Ishikawa (cell line): ENCODE measurements at regions not wholly inside any gene's neighbourhood (a gene's known extent, or its start where the extent isn't known, plus 50 kb on each side); places are given as distances from the start of the nearest gene placed in this dataset.

ENCODE experiments used
- CEBPB ChIP-seq: IDR thresholded peaks from 2 replicates; pipeline ENCODE4 v1.6.1; 2012
- CREB1 ChIP-seq: IDR thresholded peaks from 2 replicates; pipeline ENCODE4 v1.6.1; 2012; ENCODE audit warnings: low read depth
- EGR1 ChIP-seq: IDR thresholded peaks from 2 replicates; pipeline ENCODE4 v1.6.1; 2012
- EP300 ChIP-seq: IDR thresholded peaks from 2 replicates; pipeline ENCODE4 v1.6.1; 2012; ENCODE audit warnings: borderline replicate concordance
- FOXM1 ChIP-seq: IDR thresholded peaks from 2 replicates; pipeline ENCODE4 v1.6.1; 2012; ENCODE audit warnings: low read depth, borderline replicate concordance
- NFIC ChIP-seq: IDR thresholded peaks from 2 replicates; pipeline ENCODE4 v1.6.1; 2012
- RAD21 ChIP-seq: IDR thresholded peaks from 2 replicates; pipeline ENCODE4 v1.6.1; 2012; ENCODE audit warnings: low read depth
- TAF1 ChIP-seq: IDR thresholded peaks from 2 replicates; pipeline ENCODE4 v1.6.1; 2012; ENCODE audit warnings: low read depth, mild to moderate bottlenecking
- TCF12 ChIP-seq: IDR thresholded peaks from 2 replicates; pipeline ENCODE4 v1.6.1; 2012; ENCODE audit warnings: low read depth
- TEAD4 ChIP-seq: IDR thresholded peaks from 2 replicates; pipeline ENCODE4 v1.6.1; 2012
- YY1 ChIP-seq: IDR thresholded peaks from 2 replicates; pipeline ENCODE4 v1.6.1; 2012; ENCODE audit warnings: low read depth
- ZBTB7A ChIP-seq: IDR thresholded peaks from 2 replicates; pipeline ENCODE4 v1.6.1; 2012; ENCODE audit warnings: low read depth
- TF ChIP-seq, protein P1 (sequence below): IDR thresholded peaks from 2 replicates; pipeline ENCODE4 v1.6.1; 2012
- TF ChIP-seq, protein P2 (sequence below): IDR thresholded peaks from 2 replicates; pipeline ENCODE4 v1.6.1; 2012
- TF ChIP-seq, protein P3 (sequence below): IDR thresholded peaks from 2 replicates; pipeline ENCODE4 v1.6.1; 2012; ENCODE audit warnings: low read depth, mild to moderate bottlenecking

DNA sequence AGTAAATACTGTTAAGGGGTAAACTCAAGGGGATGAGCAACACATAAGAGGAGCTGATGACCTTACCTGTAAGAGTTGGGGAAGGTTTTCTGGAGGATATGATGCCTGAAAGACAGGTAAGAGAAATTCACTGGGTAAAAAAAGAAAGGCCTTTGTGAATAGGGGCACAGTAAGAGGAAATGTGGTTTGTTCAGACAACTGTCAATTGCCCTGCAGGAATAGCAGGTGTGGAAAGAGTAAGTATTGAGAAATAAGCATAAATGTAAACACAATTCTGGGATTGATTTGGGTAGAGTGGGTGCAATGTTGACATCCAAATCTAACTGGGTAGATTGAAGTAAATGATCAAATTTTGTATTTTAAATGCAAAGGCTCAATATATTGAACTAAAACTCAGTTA, 670.0 kb downstream of the DHX35 start:
- TF ChIP-seq ZBTB7A (no peak), CEBPB (no peak), RAD21 (no peak), CREB1 (no peak), EGR1 (no peak), YY1 (no peak), TCF12 (no peak), TAF1 (no peak)
- TF ChIP-seq, protein P1, sequence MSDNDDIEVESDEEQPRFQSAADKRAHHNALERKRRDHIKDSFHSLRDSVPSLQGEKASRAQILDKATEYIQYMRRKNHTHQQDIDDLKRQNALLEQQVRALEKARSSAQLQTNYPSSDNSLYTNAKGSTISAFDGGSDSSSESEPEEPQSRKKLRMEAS, result no peak
- TF ChIP-seq, protein P2, sequence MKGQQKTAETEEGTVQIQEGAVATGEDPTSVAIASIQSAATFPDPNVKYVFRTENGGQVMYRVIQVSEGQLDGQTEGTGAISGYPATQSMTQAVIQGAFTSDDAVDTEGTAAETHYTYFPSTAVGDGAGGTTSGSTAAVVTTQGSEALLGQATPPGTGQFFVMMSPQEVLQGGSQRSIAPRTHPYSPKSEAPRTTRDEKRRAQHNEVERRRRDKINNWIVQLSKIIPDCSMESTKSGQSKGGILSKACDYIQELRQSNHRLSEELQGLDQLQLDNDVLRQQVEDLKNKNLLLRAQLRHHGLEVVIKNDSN, result no peak
- TF ChIP-seq, protein P3, sequence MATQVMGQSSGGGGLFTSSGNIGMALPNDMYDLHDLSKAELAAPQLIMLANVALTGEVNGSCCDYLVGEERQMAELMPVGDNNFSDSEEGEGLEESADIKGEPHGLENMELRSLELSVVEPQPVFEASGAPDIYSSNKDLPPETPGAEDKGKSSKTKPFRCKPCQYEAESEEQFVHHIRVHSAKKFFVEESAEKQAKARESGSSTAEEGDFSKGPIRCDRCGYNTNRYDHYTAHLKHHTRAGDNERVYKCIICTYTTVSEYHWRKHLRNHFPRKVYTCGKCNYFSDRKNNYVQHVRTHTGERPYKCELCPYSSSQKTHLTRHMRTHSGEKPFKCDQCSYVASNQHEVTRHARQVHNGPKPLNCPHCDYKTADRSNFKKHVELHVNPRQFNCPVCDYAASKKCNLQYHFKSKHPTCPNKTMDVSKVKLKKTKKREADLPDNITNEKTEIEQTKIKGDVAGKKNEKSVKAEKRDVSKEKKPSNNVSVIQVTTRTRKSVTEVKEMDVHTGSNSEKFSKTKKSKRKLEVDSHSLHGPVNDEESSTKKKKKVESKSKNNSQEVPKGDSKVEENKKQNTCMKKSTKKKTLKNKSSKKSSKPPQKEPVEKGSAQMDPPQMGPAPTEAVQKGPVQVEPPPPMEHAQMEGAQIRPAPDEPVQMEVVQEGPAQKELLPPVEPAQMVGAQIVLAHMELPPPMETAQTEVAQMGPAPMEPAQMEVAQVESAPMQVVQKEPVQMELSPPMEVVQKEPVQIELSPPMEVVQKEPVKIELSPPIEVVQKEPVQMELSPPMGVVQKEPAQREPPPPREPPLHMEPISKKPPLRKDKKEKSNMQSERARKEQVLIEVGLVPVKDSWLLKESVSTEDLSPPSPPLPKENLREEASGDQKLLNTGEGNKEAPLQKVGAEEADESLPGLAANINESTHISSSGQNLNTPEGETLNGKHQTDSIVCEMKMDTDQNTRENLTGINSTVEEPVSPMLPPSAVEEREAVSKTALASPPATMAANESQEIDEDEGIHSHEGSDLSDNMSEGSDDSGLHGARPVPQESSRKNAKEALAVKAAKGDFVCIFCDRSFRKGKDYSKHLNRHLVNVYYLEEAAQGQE, result no peak

DNA sequence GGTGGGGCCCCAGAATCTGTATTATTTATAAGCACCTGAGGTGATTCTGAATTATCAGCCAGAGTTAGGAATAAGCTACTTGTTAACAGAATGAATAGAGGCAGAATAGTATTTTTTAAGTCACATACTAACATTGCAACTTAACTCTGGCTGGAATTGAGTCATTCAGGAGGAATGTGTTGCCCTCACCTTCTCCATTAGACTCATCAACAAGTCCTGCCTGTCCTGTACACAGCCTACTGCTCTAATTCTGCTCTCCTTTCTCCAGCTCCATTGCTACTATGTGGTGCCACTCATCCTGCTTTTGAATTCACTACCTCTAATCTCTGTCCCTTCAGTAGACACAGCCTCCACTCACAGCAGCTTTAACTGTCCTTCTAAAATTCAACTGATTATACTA, 669.4 kb downstream of the DHX35 start:
- TF ChIP-seq CREB1 (no peak), ZBTB7A (no peak), EGR1 (no peak), TEAD4 (no peak), TCF12 (no peak), NFIC (no peak), RAD21 (no peak), EP300 (no peak), FOXM1 (no peak), YY1 (no peak), CEBPB (no peak), TAF1 (no peak)
- TF ChIP-seq, protein P3, result no peak
- TF ChIP-seq, protein P1, result no peak
- TF ChIP-seq, protein P2, result no peak

DNA sequence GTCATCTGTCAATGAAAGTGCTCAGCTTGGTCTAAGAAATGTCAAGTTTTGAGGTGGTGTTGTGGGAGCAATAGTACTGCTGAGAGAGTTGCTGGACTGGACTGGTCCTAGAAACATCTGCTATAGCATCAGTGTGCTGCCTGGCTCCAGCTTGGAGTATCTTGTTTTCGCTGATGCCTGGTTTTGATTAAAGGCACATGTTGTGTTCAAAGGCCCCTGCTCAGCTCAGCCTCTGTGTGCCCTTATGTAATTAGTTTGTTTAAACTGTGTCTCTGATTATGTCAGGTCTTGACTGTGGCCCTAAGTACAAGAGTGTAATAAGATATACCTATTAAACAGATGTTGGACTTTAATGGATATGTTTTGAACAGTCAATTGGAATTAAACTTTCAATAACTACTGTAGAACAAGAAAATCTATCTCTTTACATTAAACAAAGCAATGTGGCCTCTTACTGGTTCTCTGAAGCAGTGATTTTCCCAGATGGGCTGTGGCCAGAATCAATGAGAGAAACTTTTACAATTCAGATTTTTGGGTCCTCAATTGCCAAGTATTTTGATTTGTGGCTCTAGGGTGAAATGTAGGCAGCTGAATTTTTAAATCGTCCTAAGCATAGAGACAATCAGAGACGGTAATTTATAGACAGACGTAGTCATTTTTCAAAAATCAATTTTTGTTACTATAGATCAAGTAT, 668.2 kb downstream of the DHX35 start:
- TF ChIP-seq EGR1 (no peak), ZBTB7A (no peak)

DNA sequence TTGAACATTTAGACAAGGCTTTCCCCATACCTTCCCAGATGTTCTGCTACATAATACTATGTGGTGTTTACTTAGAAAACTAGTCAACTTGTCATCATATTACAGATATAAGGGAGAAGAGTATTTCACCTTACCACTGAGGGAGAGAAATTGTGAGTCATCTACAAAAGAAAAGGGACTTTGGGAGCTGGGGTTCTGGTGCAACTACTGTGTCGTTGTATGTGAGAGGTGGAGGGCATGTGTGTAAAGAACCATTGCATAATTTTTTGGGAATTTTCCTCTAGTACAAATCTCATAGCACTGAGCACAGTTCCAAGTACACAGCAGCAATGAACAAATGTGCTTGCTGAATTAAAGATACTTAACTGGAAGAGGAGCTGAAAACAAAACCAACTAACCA, 665.6 kb downstream of the DHX35 start:
- TF ChIP-seq EP300 (no peak), CEBPB (no peak), ZBTB7A (no peak), EGR1 (no peak), YY1 (no peak), TAF1 (no peak)
- TF ChIP-seq, protein P3, result no peak

DNA sequence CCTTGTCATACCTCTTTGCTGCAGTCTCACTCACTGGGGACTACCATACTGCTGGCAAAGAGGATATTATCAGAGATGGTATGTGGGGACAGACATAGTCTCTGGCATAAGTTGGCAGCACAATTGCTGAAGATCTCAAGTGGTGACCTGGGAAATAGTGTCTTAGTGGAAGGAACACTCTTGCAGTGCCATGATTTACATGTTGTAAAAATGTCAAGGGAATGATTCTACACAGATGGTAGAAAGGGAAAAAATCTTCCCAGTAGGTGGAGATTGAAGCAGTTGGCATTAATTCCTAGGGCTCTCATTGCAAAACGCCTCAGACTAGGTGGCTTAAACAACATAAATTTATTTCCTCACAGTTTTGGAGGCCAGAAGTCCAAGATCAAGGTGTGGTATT, 662.2 kb downstream of the DHX35 start:
- TF ChIP-seq EP300 (no peak), RAD21 (no peak), FOXM1 (no peak), CEBPB (no peak), NFIC (no peak), TEAD4 (no peak), TAF1 (no peak), CREB1 (no peak), ZBTB7A (no peak), TCF12 (no peak), YY1 (no peak), EGR1 (no peak)
- TF ChIP-seq, protein P2, result no peak
- TF ChIP-seq, protein P3, result no peak
- TF ChIP-seq, protein P1, result no peak
